ENCODE measurements at regions not wholly inside any gene's neighbourhood (a gene's known extent, or its start where the extent isn't known, plus 50 kb on each side); places are given as distances from the start of the nearest gene placed in this dataset.

DNA sequence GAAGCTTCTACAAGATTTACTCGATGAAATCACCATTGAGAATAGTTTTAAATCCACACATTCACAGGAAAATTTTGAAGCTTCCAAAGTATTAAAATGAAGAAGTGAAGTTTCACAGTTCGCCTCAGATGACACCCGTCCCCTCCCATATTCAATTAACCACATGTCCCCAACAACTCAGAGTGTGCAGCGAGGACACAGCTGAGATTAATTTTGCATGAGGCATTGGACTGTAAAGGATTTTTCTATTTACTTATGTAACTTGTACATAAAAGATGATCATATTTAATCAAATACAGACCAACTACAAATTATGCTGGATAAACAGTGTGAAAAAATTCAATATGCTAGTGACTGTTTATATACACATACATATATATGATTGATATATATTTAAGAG lies 84.7 kb upstream of the OLFM1 start:
- no peak for TF ChIP-seq BACH1 (IDR thresholded peaks at IDR 0.05; ENCODE audit: borderline replicate concordance)
- TF ChIP-seq, protein P1, sequence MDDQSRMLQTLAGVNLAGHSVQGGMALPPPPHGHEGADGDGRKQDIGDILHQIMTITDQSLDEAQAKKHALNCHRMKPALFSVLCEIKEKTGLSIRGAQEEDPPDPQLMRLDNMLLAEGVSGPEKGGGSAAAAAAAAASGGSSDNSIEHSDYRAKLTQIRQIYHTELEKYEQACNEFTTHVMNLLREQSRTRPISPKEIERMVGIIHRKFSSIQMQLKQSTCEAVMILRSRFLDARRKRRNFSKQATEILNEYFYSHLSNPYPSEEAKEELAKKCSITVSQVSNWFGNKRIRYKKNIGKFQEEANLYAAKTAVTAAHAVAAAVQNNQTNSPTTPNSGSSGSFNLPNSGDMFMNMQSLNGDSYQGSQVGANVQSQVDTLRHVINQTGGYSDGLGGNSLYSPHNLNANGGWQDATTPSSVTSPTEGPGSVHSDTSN (IDR thresholded peaks at IDR 0.05; ENCODE audit: insufficient replicate concordance, low read depth, low read length): no peak
